Effector memory CD4-positive, alpha-beta T cell (primary cell): ENCODE measurements at regions not wholly inside any gene's neighbourhood (a gene's known extent, or its start where the extent isn't known, plus 50 kb on each side); places are given as distances from the start of the nearest gene placed in this dataset.
"Not testable (repeated sequence)": the region's sequence is repeated elsewhere in the genome, so short reads cannot be mapped to it uniquely, and the experiment has no call there.

Source experiments
- DNase-seq, 3 donors: peaks; one replicate each; pipeline ENCODE4 v3.0.0-alpha.2; 2020
- H3K27ac ChIP-seq: 2 replicates; pipeline ENCODE4 v1.7.0; 2013; ENCODE audit warnings: mild to moderate bottlenecking, low read length, moderate library complexity; ENCODE audit not compliant: insufficient read depth, poor library complexity, severe bottlenecking
- H3K27me3 ChIP-seq: replicated peaks from 2 replicates; pipeline ENCODE4 v1.7.0; 2013; ENCODE audit warnings: mild to moderate bottlenecking, low read length; ENCODE audit not compliant: insufficient read depth, control insufficient read depth, poor library complexity, severe bottlenecking
- H3K36me3 ChIP-seq: 2 replicates; pipeline ENCODE4 v1.7.0; 2013; ENCODE audit warnings: mild to moderate bottlenecking, low read length, moderate library complexity; ENCODE audit not compliant: control insufficient read depth, insufficient read depth
- H3K4me1 ChIP-seq: 2 replicates; pipeline ENCODE4 v1.7.0; 2013; ENCODE audit warnings: low read length, mild to moderate bottlenecking; ENCODE audit not compliant: control insufficient read depth, insufficient read depth, poor library complexity, severe bottlenecking
- H3K4me3 ChIP-seq: 2 replicates; pipeline ENCODE4 v1.7.0; 2013; ENCODE audit warnings: low read length, low read depth, mild to moderate bottlenecking; ENCODE audit not compliant: insufficient read depth, poor library complexity, severe bottlenecking
- H3K9me3 ChIP-seq: 2 replicates; pipeline ENCODE4 v1.7.0; 2013; ENCODE audit warnings: mild to moderate bottlenecking, low read length, moderate library complexity; ENCODE audit not compliant: control insufficient read depth

- no peak for DNase-seq
- Histone ChIP-seq H3K27ac (no peak overlapping the region), H3K36me3 (no peaks in the 10 kb centered on the region)
These were observed 125.2 kb downstream of the ZNF608 start for GRCh38 chr5:124621279-124621678.

GRCh38 chr5:124620743-124621142, 125.7 kb downstream of the ZNF608 start:
- Histone ChIP-seq H3K27me3 (no peaks in the 10 kb centered on the region), H3K27ac (no peak overlapping the region), H3K4me1 (no peaks in the 10 kb centered on the region), H3K4me3 (no peak overlapping the region), H3K36me3 (no peaks in the 10 kb centered on the region), H3K9me3 (no peaks in the 10 kb centered on the region)
- no peak for DNase-seq

More at GRCh38 chr5:124621279-124621678, 125.2 kb downstream of the ZNF608 start:
- no peaks in the 10 kb centered on the region for H3K27me3 ChIP-seq
- no peaks in the 10 kb centered on the region for H3K4me1 ChIP-seq
- H3K4me3 ChIP-seq = no peak overlapping the region
- no peaks in the 10 kb centered on the region for H3K9me3 ChIP-seq

GRCh38 chr5:124619121-124619520, 127.3 kb downstream of the ZNF608 start:
- Histone ChIP-seq H3K36me3 (no peaks in the 10 kb centered on the region), H3K27me3 (no peaks in the 10 kb centered on the region), H3K27ac (no peak overlapping the region), H3K4me1 (no peaks in the 10 kb centered on the region), H3K4me3 (no peak overlapping the region), H3K9me3 (no peaks in the 10 kb centered on the region)
- DNase-seq = no peak

- no peak for DNase-seq
- Histone ChIP-seq H3K36me3 (no peaks in the 10 kb centered on the region), H3K4me3 (no peak overlapping the region)
These were observed 128.7 kb downstream of the ZNF608 start for GRCh38 chr5:124617787-124618186.

GRCh38 chr5:124614836-124615385, 131.5 kb downstream of the ZNF608 start:
- Histone ChIP-seq H3K27ac (no peak overlapping the region), H3K4me1 (no peaks in the 10 kb centered on the region), H3K9me3 (no peaks in the 10 kb centered on the region), H3K27me3 (no peaks in the 10 kb centered on the region), H3K36me3 (no peaks in the 10 kb centered on the region), H3K4me3 (no peak overlapping the region)
- no peak for DNase-seq

More at GRCh38 chr5:124617787-124618186, 128.7 kb downstream of the ZNF608 start:
- no peaks in the 10 kb centered on the region for H3K9me3 ChIP-seq
- H3K4me1 ChIP-seq = no peaks in the 10 kb centered on the region
- no peaks in the 10 kb centered on the region for H3K27me3 ChIP-seq
- H3K27ac ChIP-seq = no peak overlapping the region

- Histone ChIP-seq H3K4me1 (no peaks in the 10 kb centered on the region), H3K27ac (no peak overlapping the region), H3K9me3 (no peaks in the 10 kb centered on the region), H3K36me3 (no peaks in the 10 kb centered on the region), H3K27me3 (no peaks in the 10 kb centered on the region), H3K4me3 (no peak overlapping the region)
- DNase-seq = no peak
These were observed 132.3 kb downstream of the ZNF608 start for GRCh38 chr5:124614105-124614504.

GRCh38 chr5:124613273-124613953, 133.0 kb downstream of the ZNF608 start:
- Histone ChIP-seq H3K36me3 (no peaks in the 10 kb centered on the region), H3K27ac (no peak overlapping the region), H3K9me3 (no peaks in the 10 kb centered on the region), H3K4me1 (no peaks in the 10 kb centered on the region), H3K27me3 (no peaks in the 10 kb centered on the region), H3K4me3 (no peak overlapping the region)
- DNase-seq = no peak

GRCh38 chr5:124612023-124612422, 134.4 kb downstream of the ZNF608 start:
- Histone ChIP-seq H3K4me1 (no peaks in the 10 kb centered on the region), H3K27ac (no peak overlapping the region), H3K36me3 (no peaks in the 10 kb centered on the region), H3K9me3 (no peaks in the 10 kb centered on the region), H3K4me3 (no peak overlapping the region), H3K27me3 (no peaks in the 10 kb centered on the region)
- no peak for DNase-seq

- not testable (repeated sequence) for H3K36me3 ChIP-seq, H3K4me3 ChIP-seq, DNase-seq, H3K27ac ChIP-seq, H3K4me1 ChIP-seq, H3K9me3 ChIP-seq, H3K27me3 ChIP-seq
These were observed 135.2 kb downstream of the ZNF608 start for GRCh38 chr5:124611262-124611661.

GRCh38 chr5:124609685-124610084, 136.8 kb downstream of the ZNF608 start:
- not testable (repeated sequence) for H3K27ac ChIP-seq, H3K27me3 ChIP-seq, H3K36me3 ChIP-seq, H3K4me3 ChIP-seq, DNase-seq, H3K9me3 ChIP-seq, H3K4me1 ChIP-seq
